SK-N-SH (cell line): ENCODE measurements at regions not wholly inside any gene's neighbourhood (a gene's known extent, or its start where the extent isn't known, plus 50 kb on each side); places are given as distances from the start of the nearest gene placed in this dataset.

Experiments
- CTCF ChIP-seq: fragments of 200-600 bp; sonication (generic); IDR thresholded peaks from 2 replicates; pipeline ENCODE4 v1.6.1; 2017; ENCODE audit warnings: antibody characterized with exemption, mild to moderate bottlenecking, moderate library complexity
- EP300 ChIP-seq, 2 experiments: IDR thresholded peaks; 2 replicates each; pipeline versions ENCODE4 v1.4.0 to v1.6.1; 2012; ENCODE audit warnings: borderline replicate concordance in 1 of 2, low read depth in 1 of 2, low read length in 1 of 2
- POLR2AphosphoS5 ChIP-seq: IDR thresholded peaks from 2 replicates; pipeline ENCODE4 v1.6.1; 2012; ENCODE audit warnings: low read depth, low read length
- RAD21 ChIP-seq: IDR thresholded peaks from 2 replicates; pipeline ENCODE4 v1.6.1; 2012; ENCODE audit warnings: mild to moderate bottlenecking, low read length
- RCOR1 ChIP-seq: fragments of 150-350 bp; IDR thresholded peaks from 2 replicates; pipeline ENCODE4 v1.6.1; 2017; ENCODE audit warnings: antibody characterized with exemption, low read length
- RXRA ChIP-seq: IDR thresholded peaks from 2 replicates; pipeline ENCODE4 v1.4.0; 2012; ENCODE audit warnings: low read depth, mild to moderate bottlenecking, borderline replicate concordance
- TCF12 ChIP-seq: IDR thresholded peaks from 2 replicates; pipeline ENCODE4 v1.4.0; 2012
- TF ChIP-seq, protein P1 (sequence below): fragments of 150-350 bp; IDR thresholded peaks from 2 replicates; pipeline ENCODE4 v1.6.1; 2017; ENCODE audit warnings: antibody characterized with exemption, low read length, low read depth, borderline replicate concordance

- no peak for TF ChIP-seq POLR2AphosphoS5
- TF ChIP-seq RAD21 = no peak
- no peak for TF ChIP-seq CTCF
- no peak for TF ChIP-seq RCOR1
- TF ChIP-seq RXRA = no peak
- no peak for TF ChIP-seq TCF12
- TF ChIP-seq EP300 (IDR thresholded peaks at IDR 0.05; ENCODE audit: borderline replicate concordance in 1 of 2, low read depth in 1 of 2, low read length in 1 of 2) = no peak
- TF ChIP-seq, protein P1, sequence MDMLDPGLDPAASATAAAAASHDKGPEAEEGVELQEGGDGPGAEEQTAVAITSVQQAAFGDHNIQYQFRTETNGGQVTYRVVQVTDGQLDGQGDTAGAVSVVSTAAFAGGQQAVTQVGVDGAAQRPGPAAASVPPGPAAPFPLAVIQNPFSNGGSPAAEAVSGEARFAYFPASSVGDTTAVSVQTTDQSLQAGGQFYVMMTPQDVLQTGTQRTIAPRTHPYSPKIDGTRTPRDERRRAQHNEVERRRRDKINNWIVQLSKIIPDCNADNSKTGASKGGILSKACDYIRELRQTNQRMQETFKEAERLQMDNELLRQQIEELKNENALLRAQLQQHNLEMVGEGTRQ = no peak
These were observed 81.4 kb upstream of the RANBP6 start for GRCh38 chr9:6096821-6097220.
